Tibial artery (tissue), 4 donors: ENCODE measurements at regions not wholly inside any gene's neighbourhood (a gene's known extent, or its start where the extent isn't known, plus 50 kb on each side); places are given as distances from the start of the nearest gene placed in this dataset.

Experiments used
- DNase-seq, 2 donors: peaks; one replicate each; pipeline ENCODE4 v3.0.0-alpha.2; 2019
- H3K27ac ChIP-seq, 2 donors: fragments of 200-600 bp; sonication (generic) in 1 of 2; 1 replicate in 1 of 2; 2 replicates in 1 of 2; pipeline ENCODE4 v1.5.1; 2018 to 2019; ENCODE audit warnings: mild to moderate bottlenecking in 1 of 2
- H3K27me3 ChIP-seq, 2 donors: fragments of 200-600 bp; sonication (generic) in 1 of 2; one replicate each; pipeline versions ENCODE4 v1.5.1 to v1.6.0; 2016 to 2019
- H3K36me3 ChIP-seq, 3 donors: fragments of 200-600 bp; sonication (generic) in 2 of 3; one replicate each; pipeline ENCODE4 v1.5.1; 2016 to 2019; ENCODE audit warnings: mild to moderate bottlenecking in 2 of 3
- H3K4me1 ChIP-seq, 4 donors: fragments of 200-600 bp; sonication (generic) in 2 of 4; 1 replicate in 3 of 4; 2 replicates in 1 of 4; pipeline ENCODE4 v1.5.1; 2016 to 2019
- H3K4me3 ChIP-seq, 2 donors: fragments of 200-600 bp; sonication (generic) in 1 of 2; 1 replicate in 1 of 2; 2 replicates in 1 of 2; pipeline ENCODE4 v1.5.1; 2018 to 2019; ENCODE audit warnings: mild to moderate bottlenecking in 2 of 2
- H3K9me3 ChIP-seq, 3 donors: fragments of 200-600 bp; sonication (generic) in 1 of 3; one replicate each; pipeline ENCODE4 v1.5.1; 2016 to 2019
- CTCF ChIP-seq, 2 experiments: fragments of 200-600 bp in 1 of 2; fragments of 450-650 bp in 1 of 2; IDR thresholded peaks; one replicate each; pipeline ENCODE4 v1.5.1; 2017 to 2019; ENCODE audit warnings: antibody characterized with exemption in 2 of 2, mild to moderate bottlenecking in 1 of 2, moderate library complexity in 1 of 2
- intact Hi-C: fragments of 100-400 bp; cut with DNase I; formaldehyde crosslinking; loops from one replicate; pipeline ENCODE4 v1.15.0; 2023; ENCODE audit warnings: low total_unique reads

DNA sequence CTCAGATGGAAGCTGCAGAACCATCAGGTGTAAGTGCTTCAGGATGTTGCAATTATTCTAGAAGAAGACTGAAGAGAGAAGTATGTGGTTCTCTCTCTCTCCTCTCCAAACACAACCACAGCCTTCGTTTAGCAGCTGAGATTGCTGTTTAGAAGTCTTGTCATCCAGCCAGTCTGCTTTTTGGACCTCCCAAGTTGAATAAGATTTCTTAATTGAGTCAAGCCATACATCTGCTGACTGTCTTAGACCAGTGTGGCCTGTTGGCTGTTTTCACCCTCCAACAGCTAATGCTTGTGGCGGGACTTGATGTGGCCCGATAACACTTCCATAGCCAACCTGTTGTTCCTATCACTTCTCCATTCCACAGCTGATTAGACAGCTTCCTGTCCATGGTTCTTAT lies 91.3 kb upstream of the TMEM17 start:
- no peak for TF ChIP-seq CTCF (IDR thresholded peaks at IDR 0.05)
- Histone ChIP-seq H3K36me3 (no peaks in the 10 kb centered on the region), H3K4me3 (no peak overlapping the region), H3K4me1 (no peaks in the 10 kb centered on the region), H3K27ac (no peak overlapping the region), H3K27me3 (no peaks in the 10 kb centered on the region), H3K9me3 (no peaks in the 10 kb centered on the region)
- no peak for DNase-seq
- intact Hi-C loops: no loop called here

DNA sequence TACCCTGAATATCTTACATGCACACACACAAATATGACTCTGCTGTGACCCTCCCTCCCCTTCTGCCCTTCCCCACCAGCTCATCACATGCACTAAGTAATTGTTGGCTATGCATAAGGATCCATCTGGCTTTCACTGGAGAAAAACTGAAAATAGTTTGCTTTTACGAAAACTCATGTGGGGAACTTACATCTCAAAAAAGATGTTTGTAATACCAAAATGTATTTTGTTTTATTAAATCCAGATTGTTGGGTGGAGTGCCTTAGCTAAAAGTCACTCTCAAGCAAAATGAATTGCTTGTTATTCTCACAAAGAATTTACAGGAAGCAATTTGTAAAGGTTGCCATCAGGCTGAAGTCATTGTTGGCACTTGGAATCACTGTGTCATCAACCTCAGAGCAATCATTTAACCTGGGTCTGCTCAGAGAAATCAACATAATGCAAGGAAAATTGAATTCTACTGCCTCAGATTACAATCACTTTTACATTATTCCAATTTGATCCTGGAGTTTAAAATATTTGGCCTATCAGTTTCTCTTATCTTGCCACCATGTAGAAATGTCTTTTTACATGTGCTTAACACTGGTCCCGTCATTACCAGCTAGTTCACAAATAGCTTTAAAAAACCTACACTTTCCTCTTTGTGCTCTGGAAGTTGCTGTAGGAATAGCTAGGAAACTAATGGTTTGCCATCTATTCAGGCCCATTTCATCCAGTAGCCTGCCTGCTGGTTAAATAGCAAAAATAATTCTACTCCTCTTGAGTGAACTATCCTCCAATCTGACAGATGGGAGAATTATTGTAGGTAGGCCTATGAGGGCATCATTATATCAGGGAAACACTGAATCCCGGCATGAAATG lies 90.3 kb upstream of the TMEM17 start:
- TF ChIP-seq CTCF (IDR thresholded peaks at IDR 0.05): no peak
- H3K27ac ChIP-seq: no peak overlapping the region
- DNase-seq: no peak

GRCh38 chr2:62595474-62595873 lies 89.5 kb upstream of the TMEM17 start:
- no peak for TF ChIP-seq CTCF (IDR thresholded peaks at IDR 0.05)
- no peaks in the 10 kb centered on the region for H3K9me3 ChIP-seq
- H3K4me3 ChIP-seq: no peak overlapping the region
- H3K36me3 ChIP-seq: no peaks in the 10 kb centered on the region
- H3K4me1 ChIP-seq: no peaks in the 10 kb centered on the region
- H3K27me3 ChIP-seq: no peaks in the 10 kb centered on the region
- H3K27ac ChIP-seq: no peak overlapping the region
- intact Hi-C loops: no loop called here
- DNase-seq: no peak

More for the DNA sequence above, 90.3 kb upstream of the TMEM17 start:
- no peak overlapping the region for H3K4me3 ChIP-seq
- intact Hi-C loops: no loop called here
- no peaks in the 10 kb centered on the region for H3K27me3 ChIP-seq
- no peaks in the 10 kb centered on the region for H3K9me3 ChIP-seq
- H3K4me1 ChIP-seq: no peaks in the 10 kb centered on the region
- H3K36me3 ChIP-seq: no peaks in the 10 kb centered on the region

GRCh38 chr2:62593825-62594224 lies 87.8 kb upstream of the TMEM17 start:
- H3K9me3 ChIP-seq: no peaks in the 10 kb centered on the region
- H3K27ac ChIP-seq: no peak overlapping the region
- no peaks in the 10 kb centered on the region for H3K4me1 ChIP-seq
- DNase-seq: no peak
- no peaks in the 10 kb centered on the region for H3K27me3 ChIP-seq
- H3K36me3 ChIP-seq: no peaks in the 10 kb centered on the region
- intact Hi-C loops: no loop called here
- H3K4me3 ChIP-seq: no peak overlapping the region
- TF ChIP-seq CTCF (IDR thresholded peaks at IDR 0.05): no peak

DNA sequence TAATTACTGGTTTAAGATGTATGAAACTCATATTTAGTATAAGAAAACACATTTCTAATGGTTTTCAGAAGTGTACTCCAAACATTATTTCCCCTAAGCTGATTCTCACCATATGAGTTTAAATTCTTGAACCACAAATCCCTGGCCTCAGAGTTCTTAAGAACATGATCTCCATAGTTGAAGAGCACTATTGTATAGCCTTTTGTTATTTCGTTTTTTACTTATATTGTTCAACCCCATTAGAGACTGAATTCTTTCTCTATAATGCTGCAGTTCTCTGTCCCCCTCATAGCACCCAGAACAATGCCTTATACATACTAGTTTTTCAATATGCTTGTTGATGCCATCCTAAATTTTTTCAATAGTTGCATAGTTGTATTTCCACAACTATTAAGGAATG lies 85.5 kb upstream of the TMEM17 start:
- no peaks in the 10 kb centered on the region for H3K9me3 ChIP-seq
- TF ChIP-seq CTCF (IDR thresholded peaks at IDR 0.05): no peak
- H3K27me3 ChIP-seq: no peaks in the 10 kb centered on the region
- intact Hi-C loops: no loop called here
- no peak overlapping the region for H3K27ac ChIP-seq
- no peak for DNase-seq
- H3K4me1 ChIP-seq: no peaks in the 10 kb centered on the region
- H3K36me3 ChIP-seq: no peaks in the 10 kb centered on the region
- H3K4me3 ChIP-seq: no peak overlapping the region
